ENCODE measurements at regions not wholly inside any gene's neighbourhood (a gene's known extent, or its start where the extent isn't known, plus 50 kb on each side); places are given as distances from the start of the nearest gene placed in this dataset.
A peak's percentile ranks its signal among the peaks of the same experiment; 100 is the strongest.

GRCh38 chrX:8052909-8053308, 118.2 kb downstream of the VCX2 start:
- ATAC-seq (no peak), FAIRE-seq (no peak)
- intact Hi-C loops (cut with DNase I), result no loop called here

GRCh38 chrX:8049827-8050226, 121.2 kb downstream of the VCX2 start:
- FAIRE-seq, result peak; percentile 9
- DNase-seq, result no peak

More at GRCh38 chrX:8052909-8053308, 118.2 kb downstream of the VCX2 start:
- H3K27ac ChIP-seq, result no peak overlapping the region
- H3K27me3 ChIP-seq, result no peaks in the 10 kb centered on the region
- no peaks in the 10 kb centered on the region for H3K36me3 ChIP-seq
- DNase-seq, result no peak
- no peak for TF ChIP-seq CTCF (IDR thresholded peaks at IDR 0.05)
- 63% methylated on average over 2 of the region's 2 CpGs for WGBS, 2 donors
- H3K4me1 ChIP-seq, result no peaks in the 10 kb centered on the region
- H3K9me3 ChIP-seq, result no peaks in the 10 kb centered on the region
- H3K4me3 ChIP-seq, result no peak overlapping the region

GRCh38 chrX:8048466-8048865, 121.3 kb upstream of the PNPLA4 start:
- intact Hi-C loops (cut with DNase I), result no loop called here
- Histone ChIP-seq H3K36me3 (no peaks in the 10 kb centered on the region), H3K4me1 (no peaks in the 10 kb centered on the region), H3K9me3 (no peaks in the 10 kb centered on the region), H3K27ac (no peak overlapping the region), H3K27me3 (no peaks in the 10 kb centered on the region), H3K4me3 (no peak overlapping the region)
- TF ChIP-seq CTCF (IDR thresholded peaks at IDR 0.05), result no peak
- FAIRE-seq (no peak), ATAC-seq (no peak), DNase-seq (no peak)
- 82 to 88% methylated on average over 1 of the region's 1 CpG for WGBS, 2 donors

More at GRCh38 chrX:8049827-8050226, 121.2 kb downstream of the VCX2 start:
- no peak overlapping the region for H3K27ac ChIP-seq
- TF ChIP-seq CTCF (IDR thresholded peaks at IDR 0.05), result no peak
- WGBS, 2 donors, result 24 to 39% methylated on average over 3 of the region's 3 CpGs
- H3K36me3 ChIP-seq, result no peaks in the 10 kb centered on the region
- no peak overlapping the region for H3K4me3 ChIP-seq
- intact Hi-C loops (cut with DNase I), result no loop called here
- no peaks in the 10 kb centered on the region for H3K4me1 ChIP-seq
- no peaks in the 10 kb centered on the region for H3K27me3 ChIP-seq
- H3K9me3 ChIP-seq, result no peaks in the 10 kb centered on the region
- ATAC-seq, result no peak

GRCh38 chrX:8044947-8045346, 117.7 kb upstream of the PNPLA4 start:
- Histone ChIP-seq H3K27ac (no peak overlapping the region), H3K36me3 (no peaks in the 10 kb centered on the region), H3K4me1 (no peaks in the 10 kb centered on the region), H3K9me3 (no peaks in the 10 kb centered on the region), H3K27me3 (no peaks in the 10 kb centered on the region), H3K4me3 (no peak overlapping the region)
- ATAC-seq (no peak), DNase-seq (no peak), FAIRE-seq (no peak)
- WGBS, 2 donors, result 81 to 85% methylated on average over 7 of the region's 7 CpGs
- intact Hi-C loops (cut with DNase I), result no loop called here
- TF ChIP-seq CTCF (IDR thresholded peaks at IDR 0.05), result no peak

GRCh38 chrX:8043546-8043945, 116.3 kb upstream of the PNPLA4 start:
- no peaks in the 10 kb centered on the region for H3K36me3 ChIP-seq
- no peak overlapping the region for H3K4me3 ChIP-seq
- no peak overlapping the region for H3K27ac ChIP-seq
- FAIRE-seq (no peak), DNase-seq (no peak), ATAC-seq (no peak)
- no peaks in the 10 kb centered on the region for H3K4me1 ChIP-seq
- 64 to 76% methylated on average over 2 of the region's 2 CpGs for WGBS, 2 donors
- no peaks in the 10 kb centered on the region for H3K27me3 ChIP-seq
- intact Hi-C loops (cut with DNase I), result no loop called here
- TF ChIP-seq CTCF (IDR thresholded peaks at IDR 0.05), result no peak
- no peaks in the 10 kb centered on the region for H3K9me3 ChIP-seq

All from pancreas (tissue), 10 donors.